Fibroblast of skin of abdomen (primary cell): ENCODE measurements at regions not wholly inside any gene's neighbourhood (a gene's known extent, or its start where the extent isn't known, plus 50 kb on each side); places are given as distances from the start of the nearest gene placed in this dataset.

Experiments
- DNase-seq: peaks from one replicate; pipeline ENCODE4 v3.0.0-alpha.2; 2013

DNA sequence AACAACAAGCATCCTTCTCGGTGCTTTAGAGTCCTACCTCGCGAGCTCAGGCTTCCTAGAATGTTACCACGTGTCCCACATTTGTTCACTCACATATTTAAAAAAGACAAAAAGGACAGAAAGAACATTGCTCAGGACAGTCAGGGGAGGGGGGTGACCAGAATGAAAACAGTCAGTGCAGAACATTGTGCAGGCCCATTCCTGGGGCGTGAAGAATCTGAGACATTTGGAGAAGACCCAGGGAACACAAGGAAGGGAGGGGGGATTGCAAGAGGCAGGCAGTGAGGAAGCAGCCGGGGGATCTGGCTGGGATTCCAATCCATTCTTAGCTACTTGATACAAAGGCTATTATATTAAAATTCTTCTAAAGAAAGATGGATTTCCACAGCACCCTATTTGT is 270.4 kb upstream of the CITED2 start:
- DNase-seq: peak; percentile 79

DNA sequence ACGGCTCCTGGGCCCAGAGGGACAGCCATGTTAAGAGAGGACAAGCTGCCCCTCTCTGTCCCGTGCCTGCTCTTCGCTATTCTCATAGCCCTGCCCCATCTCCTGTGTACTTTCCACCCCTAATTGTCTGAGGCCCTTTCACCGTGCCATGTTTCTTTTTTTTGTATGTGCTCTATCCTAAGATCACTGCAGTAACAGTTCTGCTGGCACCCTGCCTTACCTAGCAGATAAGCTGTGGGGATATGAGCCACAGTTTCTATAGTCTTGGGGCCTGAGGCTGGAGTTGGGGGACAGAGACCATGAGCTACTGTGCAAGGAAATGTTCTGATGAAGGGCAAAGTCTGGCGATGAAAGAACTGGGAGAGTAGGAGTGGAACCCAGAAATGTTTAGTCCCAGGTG is 269.5 kb upstream of the CITED2 start:
- no peak for DNase-seq

DNA sequence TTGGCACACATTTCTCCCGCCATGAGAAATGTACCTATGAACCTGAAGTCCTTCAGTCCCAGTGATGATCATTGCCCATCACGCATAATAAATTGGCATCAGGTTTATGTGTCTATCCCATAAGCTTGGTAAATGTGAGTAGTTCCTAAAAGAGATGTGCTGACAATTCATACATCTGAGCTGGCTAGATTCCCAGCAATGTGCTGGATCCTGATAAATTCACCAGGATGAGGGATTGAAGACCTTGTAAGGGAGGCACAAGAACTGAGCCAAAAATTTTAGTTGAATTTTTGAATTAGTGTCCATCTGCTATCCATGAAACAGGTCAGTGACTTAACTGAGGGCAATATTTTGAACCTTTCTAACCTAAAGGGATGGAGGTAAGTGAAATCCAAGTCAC is 267.9 kb upstream of the CITED2 start:
- peak; percentile 31 for DNase-seq

DNA sequence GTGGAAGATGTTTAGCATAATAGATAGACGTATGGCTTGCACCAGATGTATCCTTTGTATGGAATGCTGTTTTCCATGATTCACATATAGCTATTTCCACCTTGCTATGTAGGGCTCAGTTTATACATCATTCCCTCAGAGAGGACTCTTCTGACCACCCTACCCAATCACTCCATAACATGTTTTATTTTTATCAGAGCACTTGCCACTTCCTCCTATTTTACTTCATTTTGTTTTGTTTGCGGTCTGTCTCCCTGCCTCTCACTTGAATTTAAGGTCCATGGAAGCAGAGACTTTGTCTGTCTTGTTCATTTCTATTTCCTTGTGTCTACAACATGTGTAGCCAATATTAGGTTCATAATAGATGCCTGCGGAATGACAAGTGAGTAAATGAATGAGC is 266.9 kb upstream of the CITED2 start:
- DNase-seq: peak; percentile 38

DNA sequence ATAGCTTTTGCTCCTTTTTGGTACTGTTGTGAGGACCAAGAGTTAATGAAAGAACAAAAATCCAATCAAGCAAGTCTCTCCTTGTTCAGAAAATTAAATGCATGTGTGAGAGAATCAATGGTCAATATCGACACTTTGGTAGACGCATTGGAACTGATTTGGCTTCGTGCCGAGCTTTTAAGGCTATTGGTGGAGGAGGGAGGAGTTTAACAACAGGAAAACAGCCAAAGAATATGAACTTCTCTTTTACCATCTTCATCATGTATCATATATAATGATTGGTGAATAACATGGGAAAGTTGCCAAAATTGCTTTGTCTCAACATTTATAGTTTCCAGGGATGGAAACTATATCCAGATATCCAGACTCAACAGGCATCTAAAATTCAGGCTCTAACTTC is 266.5 kb upstream of the CITED2 start:
- DNase-seq: peak; percentile 6

DNA sequence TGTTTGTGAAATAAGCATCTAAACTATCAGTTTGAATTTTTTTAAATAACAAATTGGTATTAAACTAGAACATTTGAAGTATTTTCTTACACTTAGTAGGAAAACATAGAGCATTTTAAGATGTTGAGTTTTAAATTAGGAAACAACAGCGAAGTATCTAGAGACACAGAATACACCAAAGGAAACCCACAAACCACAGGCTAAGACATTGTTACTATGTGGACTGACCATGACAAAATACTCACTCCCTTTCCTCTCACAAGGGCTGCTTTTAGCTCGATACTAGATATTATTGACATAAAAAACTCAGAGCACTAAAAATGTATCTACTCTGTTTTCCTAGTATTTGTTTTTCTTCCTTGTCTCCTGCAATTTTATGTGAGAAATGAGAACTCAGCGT is 266.0 kb upstream of the CITED2 start:
- peak; percentile 16 for DNase-seq

DNA sequence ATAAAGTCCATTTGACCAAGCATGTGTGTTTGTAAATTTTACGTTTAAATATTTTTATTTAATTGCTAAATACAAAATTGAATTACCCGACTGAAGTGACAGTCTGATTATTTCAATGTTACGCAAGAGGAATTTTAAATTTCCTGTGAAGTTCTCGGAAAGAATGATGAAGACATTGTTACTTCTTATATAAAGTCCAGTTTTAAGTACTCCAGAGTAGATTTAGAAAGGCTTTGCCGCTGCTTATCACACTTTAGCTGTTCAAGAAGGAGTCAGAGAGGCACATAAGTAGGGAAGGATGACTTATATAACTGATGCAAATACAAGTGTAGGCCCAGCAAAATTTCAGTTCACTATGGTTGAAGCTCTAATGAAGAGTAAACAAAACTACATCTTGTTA is 265.1 kb upstream of the CITED2 start:
- DNase-seq: no peak

DNA sequence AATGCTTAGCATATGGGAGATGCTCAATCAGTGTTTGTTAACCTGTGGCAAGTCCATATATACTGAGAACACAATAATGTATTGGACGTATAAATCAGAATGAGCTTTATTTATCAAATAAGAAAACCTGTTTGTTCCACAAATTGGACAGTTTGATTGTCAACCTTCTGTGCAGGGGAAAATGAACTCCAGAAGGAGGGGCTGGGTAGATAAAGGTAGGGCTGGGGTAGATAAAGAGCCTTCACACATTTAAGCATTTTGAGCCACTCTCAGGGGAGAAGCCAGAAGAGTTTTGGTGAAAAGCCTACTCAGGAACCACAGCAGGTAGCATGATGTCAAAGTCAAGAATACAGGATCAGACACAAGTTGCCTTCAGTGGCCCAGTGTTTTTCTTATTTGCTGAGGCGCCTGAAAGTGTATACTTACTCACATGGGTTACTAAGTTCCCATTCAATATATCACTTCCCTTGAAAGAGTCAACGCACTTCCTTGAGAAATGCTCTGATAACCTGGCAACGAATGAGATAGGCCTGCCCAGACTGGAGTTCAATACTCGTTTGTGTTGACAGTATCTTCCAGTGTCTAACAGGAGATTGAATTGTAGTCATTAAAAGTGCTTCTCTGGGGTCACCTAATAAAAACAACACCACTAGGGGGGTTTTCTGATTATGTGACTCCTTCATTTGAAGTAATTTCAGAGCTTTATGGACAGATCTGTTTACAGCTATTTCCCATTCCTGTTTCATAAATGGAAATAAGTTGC is 263.9 kb upstream of the CITED2 start:
- no peak for DNase-seq

DNA sequence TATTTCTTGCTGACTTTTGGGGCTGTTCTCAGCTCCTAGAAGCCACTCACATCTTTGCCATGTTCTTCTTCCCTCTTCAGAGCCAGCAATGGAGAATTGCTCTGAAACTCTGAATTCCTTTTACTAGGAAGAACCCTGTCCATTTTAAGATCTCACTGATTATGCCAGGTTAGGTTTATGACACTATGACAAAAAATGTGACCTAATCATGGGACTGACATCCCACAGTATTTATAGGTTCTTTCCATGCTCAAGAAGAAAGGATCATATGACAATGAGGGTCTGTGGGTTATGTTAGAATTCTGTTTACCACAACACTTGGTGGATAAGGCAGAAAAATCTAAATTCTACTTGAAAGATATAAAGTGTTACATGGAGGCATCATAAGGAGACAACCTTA is 263.3 kb upstream of the CITED2 start:
- no peak for DNase-seq

DNA sequence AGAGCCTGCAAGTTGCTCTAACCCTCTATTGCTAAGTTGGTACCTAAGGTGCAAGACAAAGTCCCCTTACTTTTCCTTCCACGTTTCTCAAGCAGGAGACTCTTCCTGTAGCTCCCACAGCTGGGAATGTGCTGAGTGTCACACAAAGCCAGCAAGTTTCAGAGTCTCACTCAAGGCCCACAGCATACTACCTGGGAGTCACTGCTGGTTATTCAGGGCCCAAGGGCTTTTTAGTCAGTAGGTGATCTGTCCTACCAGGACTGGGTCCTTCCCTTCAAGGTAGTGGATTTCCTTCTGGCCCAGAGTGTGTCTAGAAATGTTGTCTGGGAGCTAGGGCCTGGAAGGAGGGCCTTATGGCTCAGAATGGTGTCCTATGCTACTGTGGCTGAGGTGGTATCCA is 261.9 kb upstream of the CITED2 start:
- DNase-seq: no peak

DNA sequence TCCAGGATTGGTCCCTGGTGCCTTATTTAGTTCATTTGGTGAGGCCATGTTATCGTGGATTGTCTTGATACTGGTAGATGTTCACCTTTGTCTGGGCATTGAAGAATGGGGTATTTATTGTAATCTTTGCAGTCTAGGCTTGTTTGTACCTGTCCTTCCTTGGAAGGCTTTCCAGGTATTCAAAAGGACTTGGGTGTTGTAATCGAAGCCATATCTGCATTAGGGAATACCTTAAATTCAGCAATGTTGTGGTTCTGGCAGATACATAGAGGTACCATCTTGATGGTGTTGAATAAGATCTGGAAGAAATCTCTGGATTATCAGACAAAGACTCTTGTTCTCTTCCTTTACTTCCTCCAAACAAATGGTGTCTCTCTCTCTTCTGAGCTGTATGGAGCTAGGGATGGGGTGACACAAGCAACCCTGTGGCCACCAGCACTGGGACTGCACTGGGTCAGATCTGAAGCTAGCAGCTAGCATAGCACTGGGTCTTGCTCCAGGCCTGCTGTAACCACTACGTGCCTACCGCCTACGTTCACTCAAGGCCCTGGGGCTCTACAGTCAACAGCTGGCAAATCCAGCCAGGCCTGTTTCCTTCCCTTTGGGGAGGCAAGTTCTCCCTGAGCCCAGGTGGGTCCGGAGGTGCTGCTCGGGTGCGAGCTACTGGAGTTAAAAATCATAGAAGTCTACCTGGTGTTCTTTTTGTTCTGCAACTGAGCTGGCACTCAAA is 261.1 kb upstream of the CITED2 start:
- DNase-seq: no peak

DNA sequence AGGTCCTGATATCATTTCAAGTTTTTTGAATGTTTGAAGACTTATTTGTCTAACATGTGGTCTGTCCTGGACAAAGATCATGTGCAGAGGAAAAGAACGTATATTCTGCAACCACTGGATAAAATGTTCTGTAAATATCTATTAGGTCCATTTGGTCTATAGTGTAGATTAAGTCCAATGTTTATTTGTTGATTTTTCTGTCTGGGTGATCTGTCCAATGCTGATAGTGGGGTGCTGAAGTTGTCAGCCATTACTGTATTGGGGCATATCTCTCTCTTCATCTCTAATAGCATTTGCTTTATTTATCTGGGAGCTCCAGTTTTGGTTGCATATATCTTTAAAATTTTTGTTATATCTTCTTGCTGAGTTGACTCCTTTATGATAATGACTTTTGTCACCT is 258.4 kb upstream of the CITED2 start:
- no peak for DNase-seq

DNA sequence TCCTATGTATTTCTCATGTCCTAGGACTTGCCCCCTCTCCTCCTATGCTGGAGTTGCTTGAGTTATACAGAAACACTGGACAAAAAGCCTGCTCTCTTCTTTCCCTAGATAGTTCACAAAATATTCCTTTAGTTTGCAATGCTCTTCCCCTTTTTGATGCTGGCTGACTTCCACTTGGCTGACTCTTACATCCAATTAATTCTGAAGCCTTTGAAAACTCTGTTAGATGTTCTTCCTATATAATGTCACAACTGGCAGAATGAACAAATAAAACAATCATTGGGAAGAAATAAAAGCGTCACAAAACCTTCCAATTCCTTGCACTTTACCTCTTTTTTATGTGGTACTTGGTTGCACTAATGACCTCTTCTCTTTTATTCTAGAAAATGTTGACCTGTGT is 253.8 kb upstream of the CITED2 start:
- no peak for DNase-seq

DNA sequence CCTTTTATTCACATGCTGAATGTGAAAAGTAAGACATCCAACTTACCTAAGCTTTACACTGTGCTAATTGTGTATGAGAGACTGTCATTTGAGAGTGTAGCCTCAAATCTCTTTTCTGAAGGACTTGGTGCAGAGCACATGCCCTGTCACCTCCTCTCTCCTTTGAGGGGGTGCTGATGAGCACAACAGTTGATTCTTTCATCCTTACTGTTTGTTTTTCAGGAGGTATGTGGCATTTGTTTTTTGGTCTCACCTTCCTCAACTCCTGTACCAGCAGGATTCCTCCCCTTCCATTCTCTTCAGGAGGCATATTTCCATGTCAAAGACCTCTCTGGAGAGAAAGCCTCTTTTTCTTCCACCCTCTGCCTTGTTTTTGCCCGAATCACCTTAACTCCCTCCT is 252.6 kb upstream of the CITED2 start:
- no peak for DNase-seq

DNA sequence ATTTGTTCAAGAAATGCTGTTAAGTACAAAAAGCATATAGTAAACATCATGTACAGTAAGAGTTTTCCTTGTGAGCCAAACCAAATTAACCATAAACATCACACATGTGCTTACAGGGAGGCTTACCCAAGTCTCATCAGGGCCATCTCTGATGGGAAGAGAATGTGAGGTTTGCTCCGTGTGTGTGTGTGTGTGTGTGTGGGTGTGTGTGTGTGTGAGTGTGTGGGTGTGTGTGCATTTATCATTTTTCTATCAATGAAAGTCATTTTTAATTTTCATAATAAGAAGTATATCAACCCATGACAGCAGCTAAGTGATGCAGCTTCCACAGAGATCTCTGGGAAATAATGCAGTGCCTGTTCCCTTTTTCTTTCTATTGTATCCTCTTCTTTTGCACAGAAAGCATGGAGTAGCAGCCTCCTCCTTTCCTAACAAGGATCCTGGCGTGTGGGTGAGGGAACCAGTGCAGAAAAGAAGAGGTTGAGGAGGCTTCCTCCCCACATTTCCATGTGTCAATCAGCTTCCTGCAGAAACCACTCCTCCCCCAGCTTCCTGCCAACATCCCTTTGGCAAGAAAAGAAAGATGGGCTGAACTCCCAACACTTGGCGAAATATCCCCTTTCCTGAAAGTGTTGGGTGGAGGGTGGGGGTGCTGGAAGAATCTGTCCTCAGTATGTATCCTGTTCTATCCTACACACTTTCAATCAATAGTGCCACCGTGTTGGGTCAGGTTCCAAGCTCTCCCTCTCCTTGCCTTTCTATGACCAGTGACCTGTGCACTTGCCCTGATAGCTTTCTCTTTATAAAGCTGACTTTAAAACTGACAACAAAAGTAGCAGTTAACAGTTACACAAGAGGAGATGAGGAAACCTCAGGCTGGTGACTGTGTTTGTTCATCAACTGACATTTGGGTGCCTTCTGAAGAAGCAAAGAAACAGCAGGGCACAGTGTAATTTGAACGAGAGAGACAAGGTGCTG is 251.8 kb upstream of the CITED2 start:
- no peak for DNase-seq

DNA sequence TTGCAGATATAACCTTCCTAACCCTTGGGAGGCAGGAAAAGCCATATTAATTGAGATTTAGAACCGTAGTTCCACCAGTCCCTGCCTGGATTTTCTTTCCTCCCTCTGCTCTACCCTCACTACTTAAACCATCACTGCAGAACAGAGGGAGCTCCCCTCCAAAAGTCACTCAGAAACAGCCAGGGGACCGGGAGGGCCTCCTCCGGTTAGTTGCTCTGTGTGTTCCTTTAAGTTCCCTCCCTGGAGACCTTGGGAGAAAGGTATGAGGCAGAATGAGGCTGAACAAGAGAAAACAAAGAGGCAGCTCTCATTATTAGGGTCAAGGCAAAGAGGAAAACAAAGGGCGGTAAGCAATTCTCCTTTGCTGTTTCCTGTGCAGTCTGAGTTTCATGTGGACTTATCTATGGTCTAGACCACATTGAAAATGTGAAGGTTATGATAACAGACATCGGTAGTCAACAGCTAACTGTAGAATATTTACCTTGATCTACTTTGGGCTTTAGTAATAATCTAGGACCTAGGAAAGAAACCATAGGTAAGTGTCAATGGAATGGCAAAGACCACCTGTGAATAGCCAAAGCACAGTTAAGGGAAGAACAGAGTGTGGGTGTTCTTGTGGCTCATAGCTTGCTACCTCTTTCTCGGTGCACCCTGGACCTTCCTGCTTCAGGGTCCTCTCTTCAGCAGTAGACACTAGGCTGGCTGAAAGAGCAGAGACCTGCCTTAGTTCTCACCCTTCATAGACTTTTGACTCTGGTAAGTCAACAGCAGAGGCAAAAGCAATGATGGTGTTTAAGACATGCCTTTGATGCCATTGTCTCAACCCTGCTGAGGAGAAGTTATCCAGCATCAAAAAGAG is 250.9 kb upstream of the CITED2 start:
- DNase-seq: no peak

DNA sequence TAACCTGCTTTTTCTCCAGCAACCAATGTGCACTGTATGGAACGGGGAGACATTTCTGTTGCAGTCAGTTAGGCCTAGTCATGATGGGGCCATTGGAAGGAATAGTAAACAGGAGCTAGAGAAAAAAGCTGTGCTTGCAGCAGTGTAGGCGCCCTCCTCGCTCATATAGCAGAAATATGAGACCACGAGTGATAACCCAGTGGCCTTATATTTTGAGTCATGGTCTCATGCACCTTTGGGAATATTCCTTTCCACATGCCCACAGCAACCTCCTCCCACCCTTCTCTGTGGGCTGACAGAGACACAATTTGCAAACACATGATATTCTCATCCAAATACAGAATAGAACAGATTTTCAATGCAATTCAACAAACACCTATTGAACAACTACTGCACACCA is 248.9 kb upstream of the CITED2 start:
- no peak for DNase-seq

DNA sequence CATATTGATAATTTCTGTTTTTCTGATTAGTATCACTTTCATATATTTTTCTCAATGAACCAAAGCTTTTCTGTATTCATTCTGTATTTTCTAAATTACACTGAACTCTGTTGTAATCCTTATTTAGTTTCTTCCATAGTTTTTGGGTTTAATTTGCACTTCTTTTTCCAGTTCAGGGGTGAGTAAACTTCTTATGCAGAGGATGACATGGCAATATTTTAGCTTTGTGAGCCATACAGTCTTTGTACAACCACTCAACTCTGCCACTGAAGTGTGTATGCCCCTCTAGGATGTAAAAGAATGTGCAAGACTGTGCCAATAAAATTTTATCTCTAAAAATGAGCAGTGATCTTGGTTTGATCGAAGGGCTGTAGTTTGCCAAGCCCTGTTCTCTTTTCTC is 239.0 kb upstream of the CITED2 start:
- no peak for DNase-seq

DNA sequence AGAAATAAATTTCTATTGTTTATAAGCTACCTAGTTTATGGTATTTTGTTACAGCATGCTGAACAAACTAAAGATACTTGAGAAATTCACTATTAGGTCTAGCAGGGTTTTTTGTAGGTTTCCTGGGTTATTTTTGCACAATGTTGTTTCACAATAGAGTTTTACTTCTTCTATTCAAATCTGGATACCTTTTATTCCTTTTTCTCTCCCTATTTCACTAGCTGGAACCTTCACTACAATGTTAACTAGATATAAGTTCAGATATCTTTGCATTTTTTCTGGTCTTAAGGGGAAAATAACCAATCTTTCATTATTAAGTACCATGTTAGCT is 237.7 kb upstream of the CITED2 start:
- no peak for DNase-seq

DNA sequence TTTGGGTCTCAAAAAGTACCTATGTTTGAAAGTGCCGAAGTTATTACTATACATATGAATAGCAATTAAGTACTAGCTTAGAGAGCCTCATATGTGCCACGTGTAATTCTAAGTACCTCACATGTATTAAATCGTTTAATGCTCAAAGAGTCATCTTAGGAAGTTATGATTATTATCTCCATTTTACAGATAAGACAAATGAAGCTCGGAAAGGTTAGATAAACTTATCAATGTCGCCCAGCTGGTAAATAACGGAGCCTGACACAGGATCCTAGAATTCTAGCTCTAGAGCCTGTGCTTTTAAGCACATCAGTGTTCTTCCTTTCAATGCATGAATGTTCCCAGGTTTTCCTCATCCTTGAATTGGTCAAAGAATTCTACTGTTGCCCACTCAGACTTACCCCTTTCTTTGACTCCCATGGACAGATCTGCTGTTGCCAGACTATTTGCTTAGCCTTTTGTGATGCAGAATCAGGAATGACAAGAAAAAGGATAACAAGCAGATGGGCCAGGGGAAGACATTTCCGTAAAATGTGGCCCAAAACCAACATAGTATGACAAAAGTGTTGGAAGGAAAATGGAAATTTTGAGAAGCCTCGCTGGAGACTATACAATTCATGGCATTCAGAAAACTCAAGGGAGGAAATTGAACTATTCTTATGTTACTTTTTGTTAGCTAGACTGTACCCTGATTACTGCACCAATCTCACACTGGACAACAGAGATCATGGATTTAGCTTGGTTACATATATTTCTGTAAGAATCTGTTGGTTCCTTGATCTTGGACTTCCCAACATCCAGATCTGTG is 237.1 kb upstream of the CITED2 start:
- DNase-seq: no peak

DNA sequence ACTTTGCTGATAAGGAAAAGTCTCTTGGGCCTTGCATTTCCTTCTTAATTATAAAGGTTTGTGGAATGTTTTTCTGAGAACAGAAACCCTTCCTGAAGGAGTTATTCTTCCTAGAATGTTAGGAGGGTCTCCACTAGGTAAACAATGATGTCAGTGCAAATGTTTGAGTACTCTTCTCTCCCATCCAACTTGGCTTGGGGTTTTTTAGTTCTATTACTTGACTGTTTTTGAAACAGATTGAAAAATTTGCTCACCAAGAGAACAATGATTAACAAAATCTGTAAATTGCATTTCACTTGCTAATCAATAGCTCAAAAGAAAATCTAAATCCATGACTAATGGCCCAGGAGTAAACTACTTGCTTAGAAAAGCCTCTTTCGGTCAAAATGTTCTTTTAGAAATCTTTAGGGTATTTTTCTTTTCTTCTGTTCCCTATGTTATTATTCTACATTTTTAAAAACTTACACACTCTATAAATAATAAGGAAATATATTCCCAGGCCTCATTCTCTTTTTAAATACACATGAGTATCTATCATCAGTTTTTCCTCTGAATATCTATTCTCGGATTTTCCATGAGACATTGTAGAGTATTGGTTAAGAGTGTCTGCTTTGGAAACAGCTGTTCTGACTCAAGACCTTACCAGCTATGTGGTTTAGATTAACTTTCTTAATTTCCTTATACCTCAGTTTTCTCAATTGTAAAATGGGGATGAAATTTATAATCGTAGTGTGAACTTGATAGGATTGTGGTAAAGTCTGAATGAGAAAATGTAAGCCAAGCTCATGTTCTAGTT is 234.2 kb upstream of the CITED2 start:
- peak; percentile 51 for DNase-seq
